HG02981 (cell line): ENCODE measurements at regions not wholly inside any gene's neighbourhood (a gene's known extent, or its start where the extent isn't known, plus 50 kb on each side); places are given as distances from the start of the nearest gene placed in this dataset.
"Not testable (repeated sequence)": the region's sequence is repeated elsewhere in the genome, so short reads cannot be mapped to it uniquely, and the experiment has no call there.

ENCODE experiments used
- ATAC-seq: cut with Tn5 transposase; IDR thresholded peaks from one replicate; pipeline ENCODE4 v1.9.1; 2021; ENCODE audit warnings: mild to moderate bottlenecking, moderate library complexity; ENCODE audit not compliant: unreplicated experiment

DNA sequence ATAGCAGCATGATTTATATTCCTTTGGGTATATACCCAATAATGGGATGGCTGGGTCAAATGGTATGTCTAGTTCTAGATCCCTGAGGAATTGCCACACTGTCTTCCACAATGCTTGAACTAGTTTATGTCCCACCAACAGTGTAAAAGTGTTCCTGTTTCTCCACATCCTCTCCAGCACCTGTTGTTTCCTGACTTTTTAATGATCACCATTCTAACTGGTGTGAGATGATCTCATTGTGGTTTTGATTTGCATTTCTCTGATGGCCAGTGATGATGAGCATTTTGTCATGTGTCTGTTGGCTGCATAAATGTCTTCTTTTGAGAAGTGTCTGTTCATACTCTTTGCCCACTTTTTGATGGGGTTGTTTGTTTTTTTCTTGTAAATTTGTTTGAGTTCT lies 54.0 kb upstream of the GPR89A start:
- ATAC-seq: not testable (repeated sequence)

DNA sequence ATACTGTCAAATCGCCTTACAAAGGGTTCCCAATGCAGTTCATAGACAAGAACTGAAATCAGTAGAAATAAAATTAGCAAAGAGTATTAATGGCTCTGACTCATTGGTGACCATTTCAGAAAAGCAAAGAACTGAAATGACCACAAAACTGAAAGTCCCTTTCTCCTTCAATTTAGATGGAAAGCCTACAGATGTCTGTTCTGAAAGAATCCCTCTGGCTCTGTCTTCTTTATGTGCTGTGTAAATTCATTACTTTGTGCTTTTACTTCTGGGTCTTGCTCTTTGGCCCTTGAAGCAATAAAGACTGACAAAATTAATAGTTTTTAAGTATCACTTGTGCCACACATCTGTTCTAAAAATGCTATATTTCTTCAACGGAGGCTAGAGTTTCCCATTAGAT lies 62.7 kb upstream of the GPR89A start:
- no peak for ATAC-seq

GRCh38 chr1:145541685-145542084 lies 66.1 kb upstream of the GPR89A start:
- not testable (repeated sequence) for ATAC-seq

DNA sequence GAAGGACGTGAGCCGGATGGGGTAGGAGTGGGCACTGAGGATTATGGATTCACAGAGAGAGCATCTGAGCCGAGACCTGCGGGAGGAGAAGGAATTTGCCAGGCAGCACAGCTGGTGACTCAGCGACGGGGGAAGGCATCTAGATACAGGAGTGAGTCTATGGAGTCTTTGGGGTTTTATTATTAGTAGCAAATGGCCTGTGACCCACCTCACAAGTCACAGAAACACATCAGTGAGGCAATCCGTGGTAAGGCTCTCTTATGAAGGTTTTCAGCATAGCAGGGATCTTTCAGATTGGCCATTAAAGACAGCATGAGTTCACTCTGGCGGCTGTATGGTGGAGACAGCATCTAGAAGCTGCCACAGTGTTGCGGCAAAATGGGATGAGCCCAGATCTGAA lies 66.5 kb upstream of the GPR89A start:
- not testable (repeated sequence) for ATAC-seq

GRCh38 chr1:145538118-145538882 lies 69.5 kb upstream of the GPR89A start:
- ATAC-seq: not testable (repeated sequence)

DNA sequence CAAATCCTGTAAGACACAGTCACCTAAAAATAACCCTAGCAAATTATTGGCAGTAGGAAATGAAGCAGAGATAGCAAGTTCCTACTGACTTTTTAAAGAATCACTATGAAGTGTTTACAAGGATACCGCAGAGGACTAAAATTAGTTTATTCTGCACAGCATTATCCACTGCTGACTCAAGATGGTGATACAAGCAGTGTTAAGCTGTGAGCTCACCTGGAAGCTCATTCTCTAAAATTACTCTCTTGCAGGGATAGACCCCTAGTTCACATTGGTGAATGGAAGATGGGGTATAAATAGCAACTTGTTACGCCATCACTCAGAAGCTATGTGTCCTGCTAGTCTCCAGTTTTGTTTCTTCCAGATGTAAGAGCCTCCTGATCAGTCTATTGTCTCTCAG lies 70.8 kb upstream of the GPR89A start:
- ATAC-seq: not testable (repeated sequence)

GRCh38 chr1:145535461-145535860 lies 72.3 kb upstream of the GPR89A start:
- ATAC-seq: not testable (repeated sequence)

GRCh38 chr1:145528068-145528564 lies 79.7 kb upstream of the GPR89A start:
- ATAC-seq: not testable (repeated sequence)

GRCh38 chr1:145520159-145520558 lies 87.6 kb upstream of the GPR89A start:
- ATAC-seq: not testable (repeated sequence)

- ATAC-seq: not testable (repeated sequence)
Observed at GRCh38 chr1:145519302-145519701, 88.5 kb upstream of the GPR89A start.

DNA sequence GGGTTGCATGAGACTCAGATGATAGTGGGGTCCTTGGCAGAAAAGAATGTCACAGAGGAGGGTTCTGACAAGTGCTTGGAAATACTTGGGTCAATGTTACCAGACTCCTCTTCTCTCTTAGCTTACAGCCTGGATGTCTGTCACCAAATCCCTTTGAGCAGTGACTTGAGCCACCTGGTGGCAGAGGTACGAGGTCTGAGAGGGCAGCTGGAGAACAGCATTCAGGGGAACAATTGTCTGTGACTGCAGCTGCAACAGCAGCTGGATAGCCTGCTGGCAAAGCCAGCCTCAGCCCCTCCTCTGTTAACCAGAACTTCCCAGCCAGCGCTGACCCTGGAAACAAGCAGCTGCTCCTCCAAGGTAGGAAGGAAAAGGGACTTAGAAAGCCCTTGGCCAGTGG lies 87.6 kb upstream of the NBPF20 start:
- ATAC-seq: not testable (repeated sequence)

DNA sequence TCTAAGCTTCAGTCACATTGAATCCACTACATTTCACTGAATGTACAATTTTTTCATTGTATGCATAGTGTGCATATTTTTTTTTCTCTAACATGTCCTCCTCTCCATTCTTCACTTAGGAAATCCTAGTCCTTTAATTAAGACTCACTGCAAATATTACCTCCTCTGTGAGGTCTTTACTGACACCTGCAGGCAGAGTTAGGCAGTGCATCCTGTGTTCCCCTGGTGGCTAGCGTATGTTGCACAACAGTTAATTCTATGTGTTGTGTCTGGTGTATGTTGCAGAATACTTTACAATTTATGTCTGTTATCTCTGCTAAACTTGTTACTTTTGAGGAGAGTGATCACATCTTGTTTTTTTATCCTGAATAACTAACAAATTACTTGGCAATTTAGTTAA lies 82.7 kb upstream of the NBPF20 start:
- ATAC-seq: peak; percentile 65

- not testable (repeated sequence) for ATAC-seq
Observed at GRCh38 chr1:145505663-145506647, 80.6 kb upstream of the NBPF20 start.

GRCh38 chr1:145504834-145505413 lies 79.5 kb upstream of the NBPF20 start:
- ATAC-seq: not testable (repeated sequence)

GRCh38 chr1:145504310-145504709 lies 78.9 kb upstream of the NBPF20 start:
- not testable (repeated sequence) for ATAC-seq

- not testable (repeated sequence) for ATAC-seq
Observed at GRCh38 chr1:145500251-145500650, 74.8 kb upstream of the NBPF20 start.

GRCh38 chr1:145495077-145495871 lies 69.9 kb upstream of the NBPF20 start:
- ATAC-seq: not testable (repeated sequence)

DNA sequence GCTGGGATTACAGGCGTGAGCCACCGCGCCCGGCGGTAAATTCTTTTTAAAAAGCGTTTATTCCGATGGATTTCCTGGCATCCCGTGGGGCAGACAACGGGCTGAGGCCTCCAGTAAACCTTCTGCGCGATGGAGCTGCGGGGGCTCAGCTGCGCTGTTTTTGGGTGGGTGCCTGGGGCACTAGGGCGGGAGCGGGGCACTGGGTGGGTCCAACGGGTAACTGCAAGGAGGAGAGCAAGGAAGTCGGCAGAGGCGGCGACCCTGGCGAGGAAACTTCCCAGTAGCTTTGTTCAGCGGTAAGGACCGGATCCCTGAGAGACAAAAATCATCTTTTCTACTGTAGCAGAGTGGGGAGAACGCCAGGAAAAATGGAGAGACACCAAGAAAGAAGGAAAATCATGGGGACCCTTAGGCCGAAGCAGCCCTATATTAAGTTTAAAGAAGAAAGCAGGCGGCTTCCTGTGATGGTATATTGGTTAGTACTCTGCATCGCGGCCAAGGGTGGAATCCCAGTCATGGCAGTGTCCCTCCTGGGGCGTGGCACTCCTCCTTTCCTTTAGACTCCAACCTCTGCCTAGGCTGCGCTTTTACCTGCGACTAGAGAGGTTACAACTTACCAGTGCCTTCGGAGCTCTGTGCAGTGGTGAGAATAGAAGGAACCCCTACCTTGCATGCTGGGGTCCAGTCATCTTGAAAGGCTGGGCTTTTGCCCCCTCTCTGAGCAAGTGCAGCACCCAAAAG lies 63.0 kb upstream of the NBPF20 start:
- ATAC-seq: not testable (repeated sequence)

DNA sequence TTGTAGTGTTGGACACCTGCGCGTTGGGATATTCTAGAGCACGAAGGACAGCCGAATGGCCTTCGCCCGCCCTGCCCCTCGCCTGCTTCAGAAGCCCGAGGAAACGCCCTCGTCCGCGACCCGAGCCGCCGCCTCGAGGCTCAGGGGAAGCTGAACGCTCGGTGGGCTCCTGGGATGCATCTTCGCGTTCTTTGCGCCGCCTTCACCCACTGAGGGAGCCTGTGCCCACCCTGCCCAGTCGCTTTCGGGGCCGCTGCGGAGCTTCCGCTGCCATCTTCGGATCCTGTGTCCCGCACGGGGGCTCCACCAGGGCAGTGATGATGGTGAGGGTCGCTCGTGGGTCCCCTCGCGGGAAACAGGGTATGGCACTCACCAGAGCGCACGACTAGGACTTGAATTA lies 61.8 kb upstream of the NBPF20 start:
- ATAC-seq: not testable (repeated sequence)
